GM11168 (cell line): ENCODE measurements at regions not wholly inside any gene's neighbourhood (a gene's known extent, or its start where the extent isn't known, plus 50 kb on each side); places are given as distances from the start of the nearest gene placed in this dataset.

Experiments used
- in situ Hi-C: fragments of 300-500 bp; cut with MboI; formaldehyde crosslinking; loops from one replicate; pipeline ENCODE4 v1.12.0; 2022; ENCODE audit warnings: low sequenced_read_pairs; ENCODE audit not compliant: unreplicated experiment

DNA sequence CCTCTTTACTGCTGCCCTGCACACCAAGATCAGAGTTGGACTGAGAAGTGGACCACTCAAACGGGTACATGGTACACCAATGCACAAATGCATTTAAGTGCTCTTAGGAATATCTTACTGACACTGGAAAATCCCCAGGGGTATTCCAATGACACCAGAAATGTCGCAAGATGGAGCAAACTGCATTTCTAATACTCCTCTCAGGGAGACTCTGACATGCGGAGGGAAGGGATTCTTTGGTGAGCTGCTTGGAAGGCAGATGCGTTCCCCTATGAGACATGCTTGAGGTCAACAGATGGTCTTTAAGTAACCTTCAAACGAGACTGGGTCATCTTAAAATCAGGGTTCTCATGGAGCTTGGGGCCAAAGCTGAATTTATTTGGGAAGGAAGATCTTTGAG, 521.8 kb upstream of the TCF4 start:
- in situ Hi-C loops = no loop called here

DNA sequence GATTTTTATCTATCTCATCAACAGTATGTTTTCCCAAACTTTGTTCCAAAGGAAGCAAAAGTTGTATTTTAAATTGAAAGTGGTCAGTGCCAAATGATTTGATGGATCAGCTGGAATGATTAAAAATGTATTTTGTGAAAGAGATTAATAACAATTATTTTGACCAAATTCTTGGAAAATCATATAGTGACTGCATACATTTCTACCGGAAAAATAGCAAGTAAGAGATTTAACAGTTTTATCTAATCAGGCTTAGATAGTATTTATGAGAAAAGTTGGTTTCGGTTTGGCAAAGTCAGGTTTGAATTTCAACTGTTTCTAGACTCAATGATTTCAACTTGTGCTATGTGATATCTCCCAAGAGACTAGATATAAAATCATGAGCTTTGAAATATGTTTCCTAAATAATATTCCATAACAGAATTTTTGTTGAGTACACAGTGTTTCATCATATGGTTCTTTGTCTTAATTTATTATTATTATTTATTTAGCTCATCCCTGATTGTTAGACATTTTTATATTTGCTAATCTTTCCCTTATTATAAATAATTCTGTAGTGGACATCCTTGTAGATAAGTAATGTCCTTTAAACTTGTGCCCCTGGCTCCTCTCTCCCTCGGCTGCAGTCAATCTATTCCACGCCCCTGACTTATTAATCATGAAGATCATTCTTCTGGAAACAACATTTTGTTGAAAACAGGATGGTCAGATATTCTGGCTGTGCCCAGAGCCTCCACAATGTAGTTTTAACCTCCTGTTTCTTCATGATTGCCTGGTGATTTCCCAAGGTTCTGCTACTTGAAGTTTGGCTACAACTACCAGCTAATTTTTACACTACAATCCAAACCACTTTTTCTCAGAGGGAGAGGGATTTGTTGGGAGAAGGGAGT, 520.7 kb upstream of the TCF4 start:
- in situ Hi-C loops = no loop called here

DNA sequence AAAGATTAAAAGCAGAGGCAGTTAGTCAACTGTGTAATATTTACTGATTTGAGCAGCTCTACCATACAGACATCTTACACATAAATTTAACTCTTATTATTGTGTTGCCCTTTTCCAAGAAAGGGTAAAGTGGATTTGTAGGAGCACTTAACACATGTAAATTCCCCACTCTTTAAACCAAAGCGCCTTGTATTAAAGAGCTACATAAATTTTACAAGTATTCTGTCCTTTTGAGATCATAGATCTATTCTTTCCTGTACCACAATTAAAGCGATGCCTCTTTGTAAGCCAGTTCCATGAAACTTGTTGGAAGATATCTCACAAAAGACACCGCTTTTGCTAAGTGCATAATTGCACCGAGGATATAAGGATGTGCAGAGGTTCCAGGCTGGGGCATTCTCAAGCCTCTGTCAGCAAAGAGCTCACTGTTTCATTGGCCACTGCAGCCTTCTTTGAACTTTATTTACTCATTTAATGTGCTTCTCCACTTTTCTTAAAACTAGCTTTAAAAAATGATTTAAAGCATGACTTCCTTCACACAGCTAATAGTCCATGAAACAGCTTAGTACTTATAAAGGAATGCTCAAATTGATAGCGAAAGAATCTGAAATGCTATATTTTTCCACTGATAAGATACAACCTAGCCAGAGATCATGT, 520.0 kb upstream of the TCF4 start:
- in situ Hi-C loops = no loop called here

DNA sequence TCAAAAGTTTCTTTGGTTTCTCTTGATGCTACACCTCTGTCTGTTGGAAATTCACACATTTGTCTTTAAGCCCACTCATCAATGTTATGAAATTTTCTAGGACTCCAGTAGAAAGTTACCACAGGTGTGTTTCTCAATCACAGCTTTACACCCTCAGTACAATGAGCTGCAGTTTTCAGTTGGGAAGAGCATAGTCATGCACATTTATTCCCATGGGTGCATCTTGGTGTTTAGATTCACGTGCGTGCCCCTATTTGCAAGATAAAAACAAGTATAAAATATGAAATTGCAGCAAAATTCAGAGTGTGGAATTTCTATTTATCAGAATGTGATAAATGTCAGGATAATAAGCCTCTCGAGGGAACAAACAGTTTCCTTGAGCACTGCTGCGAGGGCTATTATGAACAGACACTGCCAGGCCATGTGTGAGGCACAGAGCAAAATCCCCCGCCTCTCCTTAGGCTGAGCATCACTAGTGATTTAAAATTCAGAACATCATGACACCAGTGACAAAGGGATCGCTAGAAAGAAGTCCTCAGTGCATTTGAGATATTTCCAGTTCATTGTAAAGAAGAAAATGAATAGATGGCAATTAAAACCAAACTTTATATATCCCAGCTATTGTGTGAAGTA, 512.2 kb upstream of the TCF4 start:
- in situ Hi-C loops = no loop called here

DNA sequence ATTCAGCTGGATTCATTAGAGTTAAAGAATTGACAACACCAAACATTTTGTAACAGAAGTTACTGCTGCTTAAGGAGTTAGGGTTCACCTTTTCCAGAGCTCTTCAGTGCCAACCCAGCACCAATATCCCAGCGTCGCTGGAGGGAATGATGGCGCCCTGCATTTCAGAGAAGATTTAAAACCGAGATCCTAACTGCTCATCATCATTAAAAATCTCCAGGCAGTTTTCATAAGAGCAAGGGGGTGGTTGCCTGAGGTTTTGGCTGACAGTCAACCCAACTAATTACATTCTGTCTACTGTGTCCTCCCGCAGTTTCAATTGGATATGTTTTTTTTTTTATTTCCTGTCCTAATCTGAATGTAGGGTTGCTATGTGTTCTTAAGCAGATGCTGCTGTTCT, 509.6 kb upstream of the TCF4 start:
- in situ Hi-C loops = no loop called here

DNA sequence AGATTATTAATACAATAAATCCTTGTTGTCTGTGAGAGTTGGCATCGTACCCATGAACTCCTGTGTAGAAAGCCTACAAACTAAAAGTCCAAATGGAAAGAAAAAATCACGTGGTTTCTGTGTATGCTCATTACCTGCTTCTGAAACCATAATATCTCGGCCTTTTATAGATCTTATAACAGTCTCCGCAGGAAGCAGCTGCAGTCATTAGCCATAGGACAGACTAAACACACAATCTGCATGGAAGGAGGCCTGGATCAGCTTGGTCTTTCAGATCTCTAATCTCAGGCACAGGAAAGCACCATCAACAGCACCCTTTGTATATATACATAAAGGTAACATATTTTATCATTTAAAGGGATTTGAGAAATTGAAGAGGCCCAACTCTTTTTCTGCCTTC, 508.9 kb upstream of the TCF4 start:
- in situ Hi-C loops = no loop called here

DNA sequence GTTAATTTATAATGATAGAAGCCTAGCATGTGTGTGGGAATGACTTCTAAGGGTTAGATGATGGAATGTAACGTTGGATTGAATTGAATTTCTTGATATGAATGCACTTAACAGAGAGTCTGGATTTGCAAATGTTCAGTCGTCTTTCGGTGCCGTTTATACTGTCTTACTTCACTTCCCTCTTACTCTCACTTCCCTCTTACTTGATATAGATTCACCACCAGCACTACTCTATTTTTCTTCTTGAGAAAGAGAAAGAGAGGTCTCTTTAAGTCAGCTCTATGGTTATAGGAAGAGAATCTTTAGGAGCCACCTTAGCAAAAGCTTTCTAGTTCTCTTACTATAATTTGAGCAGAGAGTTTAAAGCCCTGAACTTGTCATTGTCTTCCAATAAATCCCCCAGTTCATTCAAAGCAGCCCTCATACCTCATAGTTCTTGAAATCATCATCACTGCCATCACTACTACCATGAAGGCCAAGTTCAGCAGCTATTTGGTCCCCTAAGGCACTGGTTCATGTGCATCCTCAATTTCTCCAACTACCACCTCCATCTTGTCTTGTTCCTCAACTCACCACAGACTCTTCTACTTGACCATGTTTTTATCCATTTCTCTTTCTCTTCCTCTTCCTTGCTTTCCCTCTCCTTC, 501.7 kb upstream of the TCF4 start:
- in situ Hi-C loops = no loop called here

DNA sequence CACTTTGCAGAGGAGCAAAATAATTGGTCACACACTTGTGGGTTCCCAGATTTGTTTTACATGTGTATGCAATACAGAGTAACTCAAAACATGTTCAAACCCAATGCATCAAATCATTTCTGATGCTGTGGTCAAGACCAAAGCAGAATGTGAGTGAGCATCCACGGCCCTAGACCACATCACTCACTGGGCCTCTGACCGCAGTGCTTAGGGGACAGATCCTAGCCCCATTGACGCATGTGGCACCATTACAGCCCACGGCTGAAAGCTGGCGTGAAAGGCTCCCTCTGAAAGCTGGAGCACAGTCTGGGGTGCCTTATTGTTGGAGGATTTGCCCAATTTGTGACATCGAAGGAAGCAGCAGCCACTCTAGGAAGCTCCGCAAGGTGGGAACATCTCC, 498.8 kb upstream of the TCF4 start:
- in situ Hi-C loops = no loop called here

DNA sequence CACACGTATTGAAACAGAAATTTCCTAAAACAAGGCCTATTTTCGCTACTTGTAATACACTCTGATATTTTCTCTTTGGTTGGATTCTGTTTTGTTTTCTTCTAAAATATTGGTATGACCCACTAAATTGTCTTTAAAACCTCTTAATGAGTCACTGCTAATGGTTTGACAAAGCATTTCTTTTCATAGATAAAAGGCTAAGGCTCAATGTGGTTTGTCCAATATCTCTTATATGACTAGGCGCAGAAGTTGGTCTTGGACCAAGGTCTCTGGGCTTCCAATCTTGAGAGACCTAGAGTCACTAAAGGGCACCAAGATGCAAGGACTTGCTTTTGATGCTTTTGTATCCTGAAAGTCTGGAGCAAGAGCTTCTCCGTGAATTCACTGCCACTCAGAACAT, 498.2 kb upstream of the TCF4 start:
- in situ Hi-C loops = no loop called here

DNA sequence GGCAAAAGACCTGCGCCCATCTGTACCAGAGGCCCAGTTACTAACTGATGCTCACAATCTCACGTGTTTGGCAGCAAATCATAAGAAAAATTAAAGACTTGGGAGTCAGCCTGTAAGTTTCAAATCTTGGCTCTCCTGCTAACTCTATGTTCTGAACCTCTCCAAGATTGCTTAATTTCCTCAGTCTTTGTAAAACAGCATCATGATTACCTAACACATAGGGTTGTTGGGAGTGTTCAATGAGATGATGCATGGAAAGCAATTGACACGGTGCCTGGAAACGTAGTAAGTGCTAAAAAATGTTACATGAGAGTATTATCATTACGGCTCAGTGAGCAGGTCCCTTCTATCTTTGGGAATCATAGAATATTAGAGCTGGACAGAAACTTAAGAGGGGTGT, 497.6 kb upstream of the TCF4 start:
- in situ Hi-C loops = no loop called here

DNA sequence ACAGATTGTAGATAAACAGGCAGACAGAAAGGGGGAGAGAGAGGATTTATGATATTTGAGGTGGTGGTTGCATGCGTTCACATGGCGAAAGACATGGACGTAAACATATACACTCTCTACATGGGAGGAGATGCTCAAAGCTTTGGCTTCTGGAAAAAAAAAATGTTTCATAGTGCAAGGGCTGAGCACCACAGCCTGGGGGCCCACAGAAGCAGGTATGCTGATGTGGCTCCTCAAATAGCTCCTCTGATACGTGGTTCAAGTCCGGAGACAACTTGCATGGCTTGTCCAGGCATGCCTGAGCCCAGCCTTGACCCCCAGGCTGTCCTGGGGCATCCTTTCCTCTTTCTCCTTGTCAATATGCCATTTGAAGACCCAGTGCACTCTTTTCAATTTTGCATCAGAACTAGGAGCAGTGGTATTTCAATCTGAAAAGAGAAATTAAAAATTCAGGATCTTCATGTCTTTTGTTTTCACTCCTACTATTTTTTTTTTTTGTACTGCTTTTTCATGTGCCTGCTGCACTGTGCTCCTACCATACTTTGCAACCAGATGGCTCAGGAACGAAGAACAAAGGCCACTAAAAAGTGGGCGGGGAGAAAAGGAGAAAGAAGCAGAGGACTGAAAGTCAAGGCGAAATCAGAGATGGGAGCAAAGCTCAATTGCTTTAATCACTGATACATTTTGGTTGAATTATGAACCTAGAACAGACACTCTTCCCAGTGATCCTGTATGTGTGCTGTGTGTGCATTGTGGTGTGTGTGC, 495.7 kb upstream of the TCF4 start:
- in situ Hi-C loops = no loop called here

DNA sequence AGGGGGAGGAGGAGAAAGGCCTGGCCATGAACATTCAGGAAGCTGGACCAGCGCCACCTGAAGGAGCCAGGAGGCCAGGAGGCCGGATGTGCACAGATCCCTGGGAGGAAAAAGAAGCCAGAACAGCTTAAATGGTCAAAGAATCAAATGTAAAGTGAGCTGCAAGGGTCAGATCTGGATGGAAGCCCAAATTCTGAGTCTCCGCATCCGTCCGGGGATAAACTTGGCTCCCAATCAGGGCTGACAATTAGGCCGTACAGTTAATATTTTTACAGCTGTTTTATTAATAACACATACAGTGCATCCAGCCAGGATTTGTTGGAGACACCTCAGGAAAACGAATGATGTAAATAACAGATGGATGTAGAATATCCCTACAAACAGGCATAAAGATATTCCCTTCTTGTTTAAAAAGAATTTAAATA, 495.1 kb upstream of the TCF4 start:
- in situ Hi-C loops = no loop called here

DNA sequence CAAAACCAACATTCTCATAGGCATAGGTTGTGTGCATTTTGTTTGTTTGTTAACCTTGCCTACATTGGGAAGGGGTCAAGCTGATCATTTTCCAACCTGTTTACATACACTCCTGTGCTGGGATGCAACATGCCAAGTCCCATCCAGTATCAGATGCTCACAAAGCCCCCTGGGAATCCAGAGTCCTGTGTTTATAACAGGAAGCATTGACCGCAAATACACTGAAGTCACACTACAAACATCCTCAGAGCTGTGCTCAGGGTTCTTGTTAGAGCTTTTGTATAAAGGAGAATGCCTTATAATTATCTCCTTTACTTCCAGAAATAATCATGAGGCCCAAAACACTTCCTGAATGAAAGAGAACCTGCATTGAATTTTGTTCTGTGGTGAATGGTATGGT, 488.7 kb upstream of the TCF4 start:
- in situ Hi-C loops = no loop called here

DNA sequence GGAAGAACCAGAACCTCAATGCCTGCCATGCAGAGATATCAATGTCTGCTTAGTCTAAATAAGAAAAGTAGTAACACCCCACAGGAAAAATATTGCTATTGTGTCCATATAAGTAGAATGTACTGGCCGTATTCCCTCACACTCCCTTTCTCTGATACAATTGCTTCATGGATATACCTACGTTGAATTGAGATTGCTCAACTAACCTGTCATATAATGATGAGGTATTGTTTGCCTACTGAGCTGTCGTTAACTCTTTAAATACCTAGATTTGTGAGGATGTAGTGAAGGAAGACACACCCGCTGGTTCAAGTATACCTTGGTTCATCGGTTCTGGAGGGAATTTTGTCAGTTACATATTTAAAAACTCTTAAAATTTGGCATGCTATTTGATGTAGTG, 480.7 kb upstream of the TCF4 start:
- in situ Hi-C loops = no loop called here

DNA sequence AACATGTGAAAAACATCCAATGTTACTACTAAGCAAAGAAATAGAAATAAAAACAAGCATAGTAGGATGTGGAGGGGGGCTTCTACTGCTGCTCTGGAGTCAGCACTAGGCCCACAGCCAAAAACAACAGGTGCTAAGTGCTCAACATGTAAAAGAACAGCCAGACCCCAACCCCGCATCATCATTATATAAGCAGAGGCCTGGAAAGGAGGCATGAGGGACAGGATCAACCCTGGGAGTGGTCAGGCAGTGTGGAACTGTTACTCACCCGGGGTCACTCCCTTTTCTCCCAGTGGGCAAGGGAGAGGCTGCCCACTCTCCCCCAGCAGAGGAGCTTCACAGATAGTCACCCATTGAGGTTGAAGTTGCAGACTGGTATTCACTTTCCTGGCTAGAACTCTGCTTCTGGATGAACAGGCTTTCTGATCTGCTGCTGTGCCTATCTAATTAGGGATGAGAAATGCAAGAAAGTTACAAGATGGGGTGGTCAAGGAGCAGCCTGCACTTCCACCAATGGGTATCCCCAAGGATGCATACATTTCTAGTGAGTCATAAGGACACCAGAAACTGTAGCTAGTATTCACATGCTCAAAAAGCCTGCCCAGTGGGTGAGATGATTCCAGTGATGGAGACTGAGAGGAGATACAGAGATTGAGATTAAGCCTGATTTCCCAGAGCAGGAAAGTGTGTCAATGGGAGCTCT, 480.1 kb upstream of the TCF4 start:
- in situ Hi-C loops = no loop called here

DNA sequence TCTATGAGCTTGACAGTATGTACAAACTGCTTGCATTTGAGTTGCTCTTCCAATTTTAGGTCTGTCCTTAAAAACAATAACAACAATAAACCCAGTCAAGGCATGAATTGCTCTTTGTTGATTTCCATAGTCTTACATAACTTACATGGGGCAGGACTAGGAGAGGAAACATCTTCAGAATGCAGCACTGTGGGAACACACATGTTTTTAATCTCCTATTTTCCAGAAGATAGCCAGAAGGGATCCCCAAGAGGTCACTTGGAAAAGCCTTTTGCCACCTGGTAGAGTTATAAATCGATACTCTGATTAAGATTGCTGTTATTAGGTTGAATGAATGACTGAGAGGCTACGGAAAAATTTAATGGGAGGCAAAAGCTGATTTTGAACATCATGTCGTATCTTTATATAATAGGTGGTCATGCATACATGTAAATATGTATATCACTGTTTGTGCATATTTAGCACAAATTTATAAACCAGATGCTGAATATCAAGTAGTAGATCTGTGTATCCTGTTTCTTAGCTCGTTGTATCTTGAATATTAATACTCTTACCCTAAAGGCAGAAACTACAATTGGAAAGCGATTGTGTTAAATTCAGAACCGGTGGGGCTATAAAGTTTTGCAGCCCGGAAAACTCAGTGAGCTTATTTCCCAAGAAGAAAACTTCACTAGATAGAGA, 479.4 kb upstream of the TCF4 start:
- in situ Hi-C loops = no loop called here

DNA sequence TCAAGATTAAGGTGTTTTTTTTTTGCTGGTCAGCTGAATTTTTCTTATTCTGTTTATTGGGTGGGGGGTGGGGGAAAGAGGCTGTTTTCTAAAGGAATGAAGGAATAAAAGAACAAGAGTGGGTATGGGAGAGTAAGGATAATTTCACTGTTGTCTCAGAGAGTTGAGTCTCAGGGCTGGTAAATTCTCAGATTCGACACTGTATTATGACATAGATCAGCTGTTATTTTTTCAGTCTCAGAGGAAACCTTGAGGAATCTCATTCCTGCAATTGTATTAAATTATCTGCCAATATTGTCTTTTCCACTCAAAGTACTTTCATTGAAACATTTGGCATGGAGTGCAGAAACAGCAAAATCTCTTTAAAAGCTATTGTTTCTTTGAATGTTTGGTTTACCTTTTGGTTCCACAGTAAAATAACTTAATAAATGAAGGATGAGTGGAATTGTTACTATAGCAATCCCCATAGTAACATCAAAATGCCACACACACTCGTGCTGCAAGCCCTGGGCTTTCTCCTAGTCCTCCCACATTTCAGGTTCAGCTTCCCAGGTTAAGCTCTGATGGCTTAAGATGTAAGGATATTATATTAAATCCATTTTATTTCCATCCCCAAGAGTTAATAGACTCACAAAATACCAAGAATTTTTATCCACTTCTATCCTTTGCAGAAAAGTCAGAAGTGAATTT, 478.7 kb upstream of the TCF4 start:
- in situ Hi-C loops = no loop called here

DNA sequence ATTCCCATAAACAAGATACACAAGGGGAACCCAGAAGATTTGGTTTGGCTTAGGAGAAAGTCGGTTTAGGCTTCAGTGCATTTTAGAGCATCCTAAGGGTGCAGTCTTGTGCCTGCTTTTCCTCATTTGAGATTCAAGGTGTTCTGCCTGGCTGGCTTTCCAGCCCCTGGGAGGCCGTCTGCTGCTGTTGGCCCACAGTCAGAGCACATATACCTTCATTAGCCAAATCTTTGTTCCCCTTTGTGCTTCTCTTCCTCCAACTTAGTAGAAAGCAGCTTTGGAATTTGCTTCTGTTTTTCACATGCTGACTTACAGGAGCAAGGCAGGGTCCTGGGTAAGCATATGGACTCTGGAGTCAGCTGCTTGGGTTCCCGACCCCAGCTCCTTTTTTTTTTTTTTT, 477.1 kb upstream of the TCF4 start:
- in situ Hi-C loops = no loop called here

DNA sequence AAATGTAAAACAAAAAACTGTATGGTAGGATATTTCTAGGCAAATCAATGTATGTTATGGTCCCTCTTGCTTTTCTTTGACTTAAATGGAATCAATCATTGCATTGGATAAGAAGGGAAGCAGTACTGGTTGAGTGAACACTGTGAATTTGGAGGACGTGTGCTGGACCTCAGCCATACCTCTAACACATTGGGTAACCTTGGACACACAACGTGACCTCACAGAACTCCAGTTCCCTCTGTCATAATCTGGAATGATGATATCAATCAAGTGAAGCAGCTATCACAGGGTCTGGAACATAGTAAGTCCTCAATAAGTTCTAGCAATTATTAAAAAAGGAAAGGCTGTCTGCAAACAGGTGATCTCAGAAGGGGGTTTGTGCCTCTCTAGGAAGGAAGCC, 474.9 kb upstream of the TCF4 start:
- in situ Hi-C loops = no loop called here
